ENCODE measurements at regions not wholly inside any gene's neighbourhood (a gene's known extent, or its start where the extent isn't known, plus 50 kb on each side); places are given as distances from the start of the nearest gene placed in this dataset.
"Not testable (repeated sequence)": the region's sequence is repeated elsewhere in the genome, so short reads cannot be mapped to it uniquely, and the experiment has no call there.

GRCh38 chr5:125691738-125692530 lies 731.3 kb upstream of the GRAMD2B start:
- not testable (repeated sequence) for DNase-seq (ENCODE audit: low read depth)

GRCh38 chr5:125695996-125696655 lies 727.1 kb upstream of the GRAMD2B start:
- DNase-seq (ENCODE audit: low read depth): peak; percentile 43

- peak; percentile 78 for DNase-seq (ENCODE audit: low read depth)
Observed at GRCh38 chr5:125696762-125697161, 726.4 kb upstream of the GRAMD2B start.

GRCh38 chr5:125698420-125698819 lies 724.8 kb upstream of the GRAMD2B start:
- DNase-seq (ENCODE audit: low read depth): no peak

GRCh38 chr5:125699860-125700259 lies 723.3 kb upstream of the GRAMD2B start:
- DNase-seq (ENCODE audit: low read depth): no peak

- DNase-seq (ENCODE audit: low read depth): peak; percentile 7
Observed at GRCh38 chr5:125700380-125700861, 722.8 kb upstream of the GRAMD2B start.

GRCh38 chr5:125703616-125704015 lies 719.6 kb upstream of the GRAMD2B start:
- DNase-seq (ENCODE audit: low read depth): no peak

- DNase-seq (ENCODE audit: low read depth): no peak
Observed at GRCh38 chr5:125704888-125705287, 718.3 kb upstream of the GRAMD2B start.

GRCh38 chr5:125708583-125708982 lies 714.6 kb upstream of the GRAMD2B start:
- DNase-seq (ENCODE audit: low read depth): no peak

- DNase-seq (ENCODE audit: low read depth): no peak
Observed at GRCh38 chr5:125710745-125711144, 712.5 kb upstream of the GRAMD2B start.

- no peak for DNase-seq (ENCODE audit: low read depth)
Observed at GRCh38 chr5:125712397-125712796, 710.8 kb upstream of the GRAMD2B start.

GRCh38 chr5:125713109-125713805 lies 710.0 kb upstream of the GRAMD2B start:
- DNase-seq (ENCODE audit: low read depth): no peak

GRCh38 chr5:125715216-125715615 lies 708.0 kb upstream of the GRAMD2B start:
- DNase-seq (ENCODE audit: low read depth): no peak

GRCh38 chr5:125717209-125717608 lies 706.0 kb upstream of the GRAMD2B start:
- peak; percentile 6 for DNase-seq (ENCODE audit: low read depth)

- no peak for DNase-seq (ENCODE audit: low read depth)
Observed at GRCh38 chr5:125719681-125720347, 703.4 kb upstream of the GRAMD2B start.

- no peak for DNase-seq (ENCODE audit: low read depth)
Observed at GRCh38 chr5:125720348-125720685, 702.9 kb upstream of the GRAMD2B start.

- no peak for DNase-seq (ENCODE audit: low read depth)
Observed at GRCh38 chr5:125720721-125721120, 702.5 kb upstream of the GRAMD2B start.

GRCh38 chr5:125722550-125722949 lies 700.7 kb upstream of the GRAMD2B start:
- DNase-seq (ENCODE audit: low read depth): peak; percentile 2

GRCh38 chr5:125725691-125726090 lies 697.5 kb upstream of the GRAMD2B start:
- DNase-seq (ENCODE audit: low read depth): no peak

- no peak for DNase-seq (ENCODE audit: low read depth)
Observed at GRCh38 chr5:125743939-125744338, 679.3 kb upstream of the GRAMD2B start.

GRCh38 chr5:125746917-125747316 lies 676.3 kb upstream of the GRAMD2B start:
- no peak for DNase-seq (ENCODE audit: low read depth)

GRCh38 chr5:125750147-125750860 lies 672.9 kb upstream of the GRAMD2B start:
- DNase-seq (ENCODE audit: low read depth): no peak
